ENCODE measurements at regions not wholly inside any gene's neighbourhood (a gene's known extent, or its start where the extent isn't known, plus 50 kb on each side); places are given as distances from the start of the nearest gene placed in this dataset.
A peak's percentile ranks its signal among the peaks of the same experiment; 100 is the strongest.
"Not testable (repeated sequence)": the region's sequence is repeated elsewhere in the genome, so short reads cannot be mapped to it uniquely, and the experiment has no call there.

DNA sequence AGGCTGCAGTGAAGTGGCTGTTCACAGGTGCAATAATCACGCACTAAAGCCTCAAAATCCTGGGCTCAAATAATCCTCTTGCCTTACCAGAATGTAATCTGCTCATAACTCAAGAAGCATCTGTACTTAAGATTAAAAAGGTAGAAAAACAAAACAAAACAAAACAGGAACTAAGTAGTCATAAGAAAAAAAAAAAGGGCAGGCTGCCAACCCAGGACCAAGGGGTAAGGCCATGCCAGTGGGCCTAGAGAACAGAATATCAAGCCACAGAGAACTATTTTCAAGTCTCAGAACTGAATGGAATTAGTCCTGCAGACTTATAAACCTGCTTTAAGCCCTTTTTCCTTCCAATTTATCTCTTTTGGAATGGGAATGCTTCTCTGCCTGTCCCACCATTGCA is 64.8 kb upstream of the TBC1D3K start:
- DNase-seq = no peak

DNA sequence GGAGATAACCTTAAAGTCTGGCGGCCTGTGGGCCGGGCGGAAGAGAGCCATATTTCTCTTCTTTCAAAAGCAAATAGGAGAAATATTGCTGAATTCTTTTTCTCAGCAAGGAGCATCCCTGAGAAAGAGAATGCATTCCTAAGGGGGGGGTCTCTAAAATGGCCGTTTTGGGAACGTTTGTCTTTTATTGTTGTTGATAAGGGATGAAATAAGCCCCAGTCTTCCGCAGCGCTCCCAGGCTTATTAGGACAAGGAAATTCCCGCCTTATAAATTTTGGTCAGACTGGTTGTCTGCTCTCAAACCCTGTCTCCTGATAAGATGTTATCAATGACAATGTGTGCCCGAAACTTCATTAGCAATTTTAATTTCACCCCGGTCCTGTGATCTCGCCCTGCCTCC is 65.8 kb upstream of the TBC1D3K start:
- not testable (repeated sequence) for DNase-seq

DNA sequence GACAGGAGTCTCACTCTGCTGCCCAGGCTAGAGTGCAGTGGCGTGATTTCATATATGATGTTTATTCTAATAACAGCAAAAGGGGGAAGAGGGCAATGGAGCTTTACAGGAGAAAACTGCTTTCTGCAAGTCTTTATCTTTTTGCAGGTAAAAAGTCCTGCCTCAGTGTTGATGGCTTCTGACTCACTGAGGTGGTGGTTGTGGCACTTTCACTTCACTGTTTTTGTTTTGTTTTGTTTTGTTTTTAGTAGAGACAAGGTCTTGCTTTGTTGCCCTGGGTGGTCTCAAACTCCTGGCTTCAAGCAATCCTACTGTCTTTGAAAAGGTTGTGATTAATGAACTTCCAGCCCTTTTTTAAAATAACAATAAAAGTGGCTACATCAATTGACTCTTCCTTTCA is 68.0 kb upstream of the TBC1D3K start:
- DNase-seq = no peak

DNA sequence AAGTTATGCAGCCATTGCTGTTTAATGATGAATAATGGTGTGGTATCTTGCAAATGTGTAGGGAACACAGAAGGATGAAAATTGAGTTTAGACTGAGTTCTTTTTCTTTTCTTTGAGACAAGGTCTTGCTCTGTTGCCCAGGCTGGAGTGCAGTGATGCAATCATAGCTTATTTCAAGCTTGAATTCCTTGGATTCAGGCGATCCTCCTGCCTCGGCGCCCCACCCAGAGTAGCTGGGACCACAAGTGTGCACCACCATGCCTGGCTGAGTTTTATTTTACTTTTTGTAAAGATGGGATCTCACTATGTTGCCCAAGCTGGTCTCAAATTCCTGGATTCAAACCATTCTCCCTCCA is 74.6 kb upstream of the TBC1D3K start:
- DNase-seq = no peak

DNA sequence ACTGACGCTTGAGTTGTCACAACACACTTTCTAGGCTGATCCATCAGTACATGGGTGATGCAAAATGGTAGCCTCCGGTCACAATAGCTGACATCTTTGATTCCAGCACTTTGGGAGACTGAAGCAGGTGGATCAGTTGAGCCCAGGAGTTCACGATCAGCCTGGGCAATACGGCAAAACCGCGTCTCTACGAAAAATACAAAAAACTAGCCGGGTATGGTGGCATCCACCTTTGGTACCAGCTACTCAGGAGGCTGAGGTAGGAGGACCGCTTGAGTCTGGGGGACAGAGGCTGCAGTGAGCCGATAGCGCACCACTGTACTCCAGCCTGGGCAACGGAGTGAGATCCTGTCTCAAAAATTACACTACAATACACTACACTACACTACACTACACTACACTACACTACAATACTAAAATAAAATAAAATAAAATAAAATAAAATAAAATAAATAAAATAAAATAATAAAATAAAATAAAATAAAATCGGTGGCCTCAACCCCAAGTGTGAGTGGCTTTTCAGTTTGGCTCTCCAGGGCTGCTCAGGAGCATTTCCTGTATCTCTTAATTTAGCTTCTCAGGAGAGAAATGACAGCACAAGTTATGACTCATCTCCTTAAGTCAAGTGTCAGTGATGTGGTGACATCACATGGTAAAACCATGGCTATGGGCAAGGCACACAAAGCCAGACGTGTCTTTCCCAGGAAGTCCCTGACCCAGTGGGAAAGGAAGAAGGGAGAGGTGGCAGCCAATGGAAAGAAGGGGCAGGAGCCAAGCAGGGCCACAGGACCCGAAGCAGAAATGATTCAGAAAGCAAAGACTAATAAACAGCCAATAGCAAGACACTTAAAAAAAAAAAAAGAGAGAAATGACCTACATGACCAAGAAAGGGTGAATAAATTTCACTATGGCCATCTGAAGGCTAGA is 75.3 kb upstream of the TBC1D3K start:
- no peak for DNase-seq

DNA sequence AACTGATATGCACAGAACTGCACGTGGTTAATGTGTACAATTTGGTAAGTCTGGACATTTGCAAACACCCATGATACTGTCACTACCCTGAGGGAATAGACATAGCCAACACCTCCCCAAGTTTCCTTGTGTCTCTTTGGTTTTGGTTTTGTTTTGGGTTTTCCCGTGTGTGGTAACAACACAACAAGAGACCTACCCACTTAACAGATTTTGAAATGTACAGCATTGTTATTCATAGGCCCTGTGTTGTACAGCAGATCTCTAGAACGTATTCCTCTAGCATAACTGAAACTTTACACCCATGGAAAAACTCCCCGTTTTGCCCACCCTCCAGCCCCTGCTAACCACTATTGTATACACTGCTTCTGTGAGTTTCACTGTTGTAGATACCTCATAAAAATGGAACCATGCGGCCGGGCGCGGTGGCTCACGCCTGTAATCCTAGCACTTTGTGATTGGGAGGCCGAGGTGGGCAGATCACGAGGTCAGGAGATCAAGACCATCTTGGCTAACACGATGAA is 76.3 kb upstream of the TBC1D3K start:
- DNase-seq = no peak

DNA sequence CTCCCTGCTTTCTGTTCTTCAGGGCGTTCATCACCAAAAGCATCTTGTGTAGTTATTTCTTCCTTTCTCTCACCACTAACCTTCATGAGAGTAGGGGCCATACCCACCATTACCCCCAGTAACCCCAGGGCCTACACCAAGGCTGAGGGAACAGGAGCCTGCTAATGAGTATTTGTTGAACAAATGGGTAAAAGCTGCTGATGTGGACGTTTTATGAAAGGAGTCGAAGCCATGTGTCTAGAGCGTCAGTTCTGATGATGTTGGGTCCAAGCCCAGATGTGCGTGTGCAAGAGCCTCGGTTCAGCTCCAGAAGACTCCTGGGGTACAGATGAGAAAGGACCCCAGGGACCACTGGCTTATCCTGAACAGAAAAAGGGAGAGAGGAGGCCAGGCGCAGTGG is 77.1 kb upstream of the TBC1D3K start:
- no peak for DNase-seq

DNA sequence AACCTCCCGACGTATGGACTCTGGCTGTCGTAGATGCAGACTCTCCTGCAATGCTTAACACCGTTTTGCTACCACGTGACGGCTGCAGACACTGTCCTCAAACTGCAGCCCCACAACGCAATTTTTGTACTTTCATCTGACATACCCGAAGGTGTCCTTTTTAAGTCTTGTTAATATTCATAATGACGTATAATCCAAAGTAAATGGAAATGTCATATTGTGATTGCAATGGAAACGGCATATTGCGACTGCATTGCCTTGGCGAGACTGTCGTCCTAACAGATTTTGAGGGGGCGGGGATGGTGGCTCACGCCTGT is 79.3 kb upstream of the TBC1D3K start:
- no peak for DNase-seq

DNA sequence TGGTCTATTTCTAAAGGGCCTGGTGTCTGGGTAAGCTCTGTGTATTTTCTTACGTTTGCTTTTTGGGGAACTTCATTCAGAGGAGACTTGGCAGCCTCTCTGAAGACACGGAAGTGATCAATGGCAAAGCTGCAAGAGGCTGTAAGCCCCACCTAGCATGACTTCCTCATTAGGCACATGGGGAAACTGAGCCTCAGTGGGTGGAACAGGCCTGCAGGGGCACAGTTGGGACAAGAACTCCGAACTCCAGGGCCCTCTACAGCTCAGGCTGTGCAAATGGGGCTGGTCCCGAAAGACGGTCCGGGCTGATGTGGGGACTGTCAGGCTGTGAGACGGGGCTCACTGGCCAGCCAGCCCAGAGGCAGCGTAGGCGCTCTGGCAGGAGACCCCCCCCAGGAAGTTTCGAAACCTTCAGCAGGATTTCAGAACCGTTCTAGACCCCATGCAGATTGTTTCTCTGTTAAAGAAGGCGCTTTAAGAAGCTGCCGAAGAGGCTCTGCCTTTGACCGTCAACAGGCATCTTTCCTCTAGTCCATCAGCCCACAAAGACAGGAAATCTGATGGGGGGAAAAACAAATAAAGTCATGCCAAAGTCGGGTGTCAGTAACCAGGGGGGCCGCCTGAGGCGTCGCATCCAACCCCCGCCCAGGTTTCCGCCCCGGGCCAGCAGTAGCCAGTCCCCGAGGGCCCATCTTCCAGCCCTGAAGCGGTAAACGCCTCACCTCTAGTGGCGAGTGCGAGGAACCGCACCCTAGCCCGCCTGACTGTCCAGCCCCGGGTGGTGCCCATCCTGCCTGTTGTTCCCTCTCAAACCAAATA is 79.8 kb upstream of the TBC1D3K start:
- DNase-seq = peak; percentile 25

DNA sequence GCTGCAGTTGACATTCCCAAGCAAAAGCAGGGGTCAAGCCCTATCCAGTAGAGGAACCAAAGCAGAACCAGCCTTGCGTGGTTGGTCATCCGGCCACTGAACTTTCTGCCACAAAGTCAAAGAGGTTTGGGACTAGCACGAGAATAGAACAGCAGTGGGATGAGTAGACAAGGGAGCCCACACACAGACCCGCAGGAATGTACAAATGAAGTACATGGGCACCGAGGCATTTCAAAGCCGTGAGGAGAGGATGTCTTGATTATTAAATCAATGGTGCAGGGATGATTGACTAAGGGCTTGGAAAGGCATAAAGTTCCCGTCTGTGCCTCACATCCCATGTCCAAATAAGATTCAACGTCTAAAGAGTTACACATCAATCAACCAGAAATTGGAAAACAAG is 81.8 kb upstream of the TBC1D3K start:
- DNase-seq = no peak

DNA sequence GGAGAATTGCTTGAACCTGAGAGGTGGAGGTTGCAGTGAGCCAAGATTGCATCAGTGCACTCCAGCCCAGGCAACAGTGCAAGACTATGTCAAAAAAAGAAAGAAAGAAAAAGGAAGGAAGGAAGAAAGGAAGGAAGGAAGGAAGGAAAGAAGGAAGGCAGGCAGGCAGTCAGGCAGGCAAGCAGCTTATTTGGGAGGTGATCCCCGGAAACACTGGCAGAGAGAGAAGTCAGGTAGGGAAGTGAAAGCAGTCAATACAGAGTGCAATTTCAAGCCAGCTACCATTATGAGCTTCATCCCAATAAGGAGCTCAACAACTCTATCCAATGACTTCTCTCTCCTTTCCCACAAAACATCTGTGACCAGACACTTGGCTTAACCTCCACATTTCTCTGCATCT is 83.0 kb upstream of the TBC1D3K start:
- no peak for DNase-seq

DNA sequence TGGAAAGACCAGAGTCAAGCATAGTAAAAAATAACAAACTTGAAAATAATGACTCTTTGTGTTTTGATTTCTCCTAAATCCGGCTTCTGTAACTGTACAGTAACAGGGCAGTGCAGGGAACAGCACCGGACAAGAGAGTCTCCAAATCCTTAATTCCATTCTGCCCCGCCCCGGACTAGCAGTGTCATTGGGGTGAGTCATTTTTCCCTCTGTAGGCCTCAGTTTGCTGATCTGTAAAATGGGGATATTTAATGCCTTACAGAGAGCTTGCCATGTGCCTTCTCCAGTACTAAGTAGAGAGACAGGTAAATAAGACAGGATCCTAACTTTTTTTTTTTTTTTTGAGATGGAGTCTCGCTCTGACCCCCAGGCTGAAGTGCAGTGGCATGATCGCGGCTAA is 83.6 kb upstream of the TBC1D3K start:
- no peak for DNase-seq

DNA sequence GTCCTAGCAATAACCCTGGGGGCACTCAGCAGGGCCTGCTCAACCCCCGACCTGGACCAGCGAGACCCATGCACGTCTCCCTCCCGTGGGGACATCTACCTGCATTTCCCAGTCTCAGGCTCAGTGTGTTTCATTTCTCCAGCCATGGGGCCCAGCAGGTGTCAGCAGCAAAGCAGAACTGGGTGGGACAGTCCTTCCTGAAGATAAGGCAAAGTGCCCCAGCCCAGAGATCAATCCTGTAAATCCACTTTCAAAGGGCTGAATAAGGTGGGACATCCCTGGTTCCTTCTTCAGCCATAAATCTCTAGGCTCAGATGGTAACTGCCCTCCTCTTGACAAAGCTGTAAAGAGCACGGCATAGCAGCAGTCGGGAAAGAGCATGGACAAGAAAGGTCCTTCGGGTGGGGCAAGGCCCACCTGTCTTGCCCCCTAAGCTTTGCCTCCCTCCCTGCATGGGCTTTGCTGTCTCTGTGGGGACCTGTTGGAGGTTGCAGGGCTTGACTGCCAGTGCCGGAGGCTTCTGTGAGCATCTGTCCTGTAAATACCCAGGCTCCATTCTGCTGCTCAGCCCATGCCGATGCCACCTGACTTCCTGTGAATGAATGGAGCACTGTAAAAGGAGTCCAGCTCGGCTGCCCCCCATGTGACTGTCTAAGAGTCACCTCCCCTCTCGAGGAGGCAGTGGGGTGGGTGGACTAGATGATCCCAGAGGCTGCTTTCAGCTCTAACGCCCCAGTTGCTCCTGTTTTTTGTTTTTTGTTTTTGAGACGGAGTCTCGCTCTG is 84.8 kb upstream of the TBC1D3K start:
- no peak for DNase-seq

DNA sequence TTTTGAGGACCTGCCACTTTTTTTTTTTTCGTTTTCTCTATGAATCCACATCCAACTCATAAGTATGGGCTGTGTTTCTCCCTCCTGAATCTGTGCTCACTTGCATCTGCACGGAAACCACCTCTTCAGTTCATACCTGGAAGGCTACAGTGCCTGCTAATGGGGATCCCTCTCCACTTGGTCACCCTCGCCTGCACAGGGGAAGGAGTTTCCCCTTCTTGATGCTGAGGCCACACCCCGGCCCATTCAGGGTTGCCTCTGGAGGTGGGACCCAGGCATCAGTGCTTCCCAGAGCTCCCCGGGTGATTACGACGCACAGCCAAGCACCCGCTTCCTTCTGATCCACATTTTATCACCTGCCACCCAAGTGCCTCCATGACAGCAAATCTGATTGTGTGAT is 85.9 kb upstream of the TBC1D3K start:
- no peak for DNase-seq

DNA sequence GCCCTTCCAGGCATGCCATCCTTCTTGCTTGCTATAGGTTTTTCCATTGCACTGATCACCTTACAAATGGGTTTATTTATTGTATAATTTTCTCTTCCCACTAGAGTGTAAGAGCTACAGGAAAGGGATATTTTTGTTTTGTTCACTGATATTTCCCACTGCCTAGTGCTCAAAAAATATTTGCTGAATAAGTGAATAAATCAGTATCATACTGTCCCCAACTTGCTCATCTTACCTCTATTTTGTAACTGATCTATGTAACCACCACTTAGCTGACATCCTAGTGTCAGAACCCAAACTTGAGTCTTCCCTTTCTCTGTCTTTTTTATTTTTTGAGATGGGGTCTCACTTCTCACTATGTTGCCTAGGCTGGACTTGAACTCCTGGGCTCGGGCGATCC is 87.6 kb upstream of the TBC1D3K start:
- no peak for DNase-seq

DNA sequence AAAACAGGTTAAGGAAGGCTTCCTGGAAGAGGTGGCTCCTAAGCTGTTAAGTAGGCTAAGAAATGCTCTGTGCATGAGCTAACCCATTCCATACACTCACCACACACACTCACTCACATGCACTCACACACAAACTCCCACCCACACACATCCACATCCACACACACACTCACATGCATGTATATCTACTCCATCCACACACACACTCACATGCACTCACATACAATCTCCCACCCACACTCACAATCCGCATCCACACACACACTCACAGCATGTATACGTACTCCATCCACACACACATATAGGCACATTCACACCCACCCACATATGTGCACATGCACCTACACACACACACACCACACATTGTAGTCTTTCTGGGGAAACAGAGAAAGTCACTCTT is 89.3 kb upstream of the HNF1B start:
- no peak for DNase-seq

DNA sequence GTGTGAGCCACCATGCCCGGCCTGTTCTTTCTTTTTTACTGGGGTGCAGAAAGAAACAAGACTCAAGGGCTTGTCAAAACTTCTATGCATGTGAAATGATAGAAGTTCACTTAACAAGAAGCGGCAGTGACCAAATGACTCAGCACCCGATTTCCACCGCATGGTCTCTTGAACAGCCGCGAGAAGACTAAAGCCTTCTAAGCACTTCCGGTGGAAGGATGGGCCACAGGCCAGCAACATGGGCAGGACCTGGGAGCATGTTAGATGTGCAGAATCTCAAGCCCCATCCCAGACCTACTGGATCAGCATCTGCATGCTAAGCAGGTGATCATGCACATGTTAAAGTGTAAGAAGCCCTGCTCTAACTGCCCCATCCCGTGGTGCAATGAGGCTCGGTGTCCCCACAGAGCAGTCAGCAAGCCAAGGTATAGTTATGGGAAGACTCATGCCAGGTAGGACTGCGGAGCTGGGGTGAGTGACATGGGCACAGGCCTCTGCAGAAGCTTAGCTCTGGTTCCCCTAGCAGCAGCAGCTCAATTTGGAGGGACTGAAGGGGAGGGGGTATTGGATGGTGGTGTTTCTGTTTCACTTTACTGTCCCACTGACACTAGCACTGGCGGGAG is 88.5 kb upstream of the HNF1B start:
- DNase-seq = no peak

DNA sequence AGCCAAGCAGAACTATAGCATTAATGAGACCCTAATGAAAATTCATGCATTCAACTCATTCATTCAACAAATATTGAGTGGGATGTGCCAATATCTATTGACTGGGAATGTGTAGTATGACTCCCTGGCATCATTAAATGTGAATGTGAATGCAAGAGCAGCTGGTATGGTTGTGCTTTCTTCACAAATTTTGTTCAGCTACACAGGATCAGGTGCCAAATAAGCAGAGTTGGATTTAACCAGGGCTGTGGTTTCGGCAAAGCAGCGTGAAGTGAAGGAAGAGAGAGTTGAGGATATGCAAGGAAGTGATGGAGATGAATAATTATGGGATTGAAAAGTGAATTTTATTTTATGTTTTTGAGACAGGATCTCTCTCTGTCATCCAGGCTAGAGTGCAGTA is 87.1 kb upstream of the HNF1B start:
- DNase-seq = no peak

DNA sequence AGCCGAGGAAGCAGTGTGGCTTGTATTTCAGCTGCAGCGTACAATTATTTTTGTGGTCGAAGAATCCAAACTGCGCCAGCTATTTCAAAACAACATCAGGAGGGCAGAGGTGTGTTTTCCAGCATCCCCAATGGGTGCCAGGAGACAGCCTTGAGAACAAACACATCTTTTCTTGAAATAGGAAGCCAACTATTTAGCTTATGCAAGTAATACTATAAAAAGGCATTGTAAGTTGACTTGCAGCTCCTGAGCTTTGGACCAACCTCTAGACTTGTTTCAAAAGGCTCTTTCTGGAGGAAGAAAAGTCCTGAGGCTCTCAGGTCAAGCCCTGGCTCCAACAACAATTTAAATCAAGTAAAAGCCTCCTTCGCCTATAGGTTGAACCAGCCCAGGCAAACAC is 86.6 kb upstream of the HNF1B start:
- no peak for DNase-seq

DNA sequence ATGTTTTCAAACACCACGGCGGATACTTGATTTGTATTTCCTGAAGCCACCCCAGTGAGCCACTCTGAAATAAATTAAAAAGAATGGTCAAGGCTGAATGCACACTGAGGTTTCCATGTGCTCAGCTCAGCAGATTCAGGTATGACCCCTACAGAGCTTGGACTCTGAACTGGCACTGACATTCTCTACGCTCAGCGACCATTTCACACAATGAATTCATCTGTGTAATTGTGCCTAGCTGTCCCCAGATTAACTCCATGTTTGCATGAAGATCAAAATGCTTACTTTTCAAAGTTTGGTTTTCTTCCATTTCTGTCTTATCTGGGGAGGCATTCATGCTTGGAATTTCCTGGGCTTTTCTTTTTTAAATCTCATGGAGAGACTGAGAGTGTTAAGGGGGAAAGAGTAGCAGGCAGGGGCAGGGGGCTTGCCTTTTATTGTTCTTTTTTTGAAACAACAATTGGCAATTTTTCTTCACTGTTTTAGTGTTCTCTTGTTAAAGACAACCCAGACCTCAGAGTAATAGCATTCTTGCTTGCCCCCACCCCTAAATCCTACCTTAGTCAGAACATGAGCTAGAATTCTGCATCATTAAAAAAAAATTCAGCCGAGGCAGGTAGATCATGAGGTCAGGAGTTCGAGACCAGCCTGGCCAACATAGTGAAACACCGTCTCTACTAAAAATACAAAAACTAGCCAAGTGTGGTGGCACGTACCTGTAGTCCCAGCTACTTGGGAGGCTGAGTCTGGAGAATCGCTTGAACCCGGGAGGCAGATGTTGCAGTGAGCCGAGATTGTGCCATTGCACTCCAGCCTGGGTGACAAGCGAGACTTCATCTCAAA is 85.5 kb upstream of the HNF1B start:
- DNase-seq = no peak

DNA sequence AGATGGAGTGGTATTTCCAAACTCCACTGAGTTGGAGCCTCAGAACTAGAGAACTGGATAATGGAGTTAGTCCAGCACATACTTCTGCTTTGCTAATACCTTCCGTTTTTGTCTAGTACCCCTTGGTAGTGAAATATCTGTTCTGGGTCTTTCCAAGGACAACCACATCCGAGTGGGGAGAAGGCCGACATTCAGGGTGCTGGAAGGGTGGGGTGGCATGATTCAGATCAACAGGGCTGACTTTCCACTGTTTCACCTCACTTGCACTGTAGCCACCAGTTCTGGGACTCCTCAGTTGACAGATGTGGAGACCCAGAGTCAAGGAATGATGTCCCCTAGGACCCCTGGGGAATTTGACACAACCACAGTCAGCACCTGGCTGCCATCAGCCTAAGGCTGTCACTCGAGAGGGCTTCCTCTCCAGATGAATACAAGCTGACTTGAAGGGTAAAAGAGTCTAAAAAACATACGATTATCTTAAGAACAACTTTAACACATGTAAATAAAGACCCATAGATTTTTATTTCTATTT is 84.8 kb upstream of the HNF1B start:
- DNase-seq = no peak

All from tongue (tissue), 1 donor.